OCI-LY7 (cell line): ENCODE measurements at regions not wholly inside any gene's neighbourhood (a gene's known extent, or its start where the extent isn't known, plus 50 kb on each side); places are given as distances from the start of the nearest gene placed in this dataset.

Source experiments
- BruUV-seq: library from RNA; stranded (reverse); fragments of 400-500 nt; replicated peaks from 2 replicates; lab custom pipeline; 2021; lab: Mats Ljungman, UMichigan
- CTCF ChIA-PET: fragments of 300-600 bp; sonication (Branson Sonifier 250); formaldehyde crosslinking; loops from one replicate; lab custom pipeline; 2022; ENCODE audit warnings: antibody characterized with exemption; ENCODE audit not compliant: unreplicated experiment; lab: Charles Lee
- POLR2A ChIA-PET: fragments of 300-600 bp; sonication (Branson Sonifier 250); formaldehyde crosslinking; loops from one replicate; lab custom pipeline; 2022; ENCODE audit warnings: antibody characterized with exemption; lab: Charles Lee
- DNase-seq: peaks from one replicate; pipeline ENCODE4 v3.0.0-alpha.2; 2015; ENCODE audit warnings: low spot score
- H2AFZ ChIP-seq: fragments of 200-600 bp; sonication (generic), shearing (Covaris generic); 2 replicates; pipeline ENCODE4 v1.6.1; 2014; ENCODE audit warnings: mild to moderate bottlenecking, antibody characterized with exemption, low read length, moderate library complexity
- H3K27ac ChIP-seq: fragments of 200-600 bp; sonication (generic); 2 replicates; pipeline ENCODE4 v1.5.1; 2014; ENCODE audit warnings: mixed run types, low read depth, mild to moderate bottlenecking, moderate library complexity, low read length, inconsistent platforms; ENCODE audit not compliant: poor library complexity, severe bottlenecking
- H3K36me3 ChIP-seq: fragments of 200-600 bp; sonication (generic); 2 replicates; pipeline ENCODE4 v1.6.1; 2014; ENCODE audit warnings: mild to moderate bottlenecking, antibody characterized with exemption, low read length, moderate library complexity, mixed read lengths; ENCODE audit not compliant: insufficient read depth
- H3K4me1 ChIP-seq: fragments of 200-600 bp; sonication (generic); 2 replicates; pipeline ENCODE4 v1.5.1; 2014; ENCODE audit warnings: mild to moderate bottlenecking, low read length; ENCODE audit not compliant: insufficient read depth, poor library complexity, severe bottlenecking
- H3K4me2 ChIP-seq: fragments of 200-600 bp; sonication (generic); 2 replicates; pipeline ENCODE4 v1.6.1; 2014; ENCODE audit warnings: mild to moderate bottlenecking, low read length
- H3K4me3 ChIP-seq: fragments of 200-600 bp; sonication (generic); 2 replicates; pipeline ENCODE4 v1.5.1; 2014; ENCODE audit warnings: mild to moderate bottlenecking, low read depth, low read length; ENCODE audit not compliant: poor library complexity, severe bottlenecking
- H3K79me2 ChIP-seq: fragments of 200-600 bp; sonication (generic); 2 replicates; pipeline ENCODE4 v1.6.1; 2016; ENCODE audit warnings: low read depth, mild to moderate bottlenecking, low read length, moderate library complexity, mixed read lengths; ENCODE audit not compliant: insufficient read depth
- H3K9me2 ChIP-seq: fragments of 200-600 bp; sonication (generic); 2 replicates; pipeline ENCODE4 v1.6.1; 2016; ENCODE audit warnings: mild to moderate bottlenecking, low read length, mixed read lengths; ENCODE audit not compliant: insufficient read depth
- H3K9me3 ChIP-seq: fragments of 200-600 bp; sonication (generic); 2 replicates; pipeline ENCODE4 v1.6.1; 2014; ENCODE audit warnings: mild to moderate bottlenecking, mixed run types, low read length, mixed read lengths
- H4K20me1 ChIP-seq: fragments of 200-600 bp; sonication (generic); 2 replicates; pipeline ENCODE4 v1.6.1; 2014; ENCODE audit warnings: mild to moderate bottlenecking, antibody characterized with exemption, low read length, moderate library complexity, mixed read lengths; ENCODE audit not compliant: insufficient read depth
- EZH2phosphoT487 ChIP-seq: fragments of 200-600 bp; sonication (generic); IDR thresholded peaks from 2 replicates; pipeline ENCODE4 v1.6.1; 2018; ENCODE audit warnings: low read depth, borderline replicate concordance, mild to moderate bottlenecking, mixed run types, antibody characterized with exemption, low read length, moderate library complexity, mixed read lengths
- intact Hi-C: fragments of 100-400 bp; cut with micrococcal nuclease; formaldehyde crosslinking; loops from one replicate; pipeline ENCODE4 v1.10.0; 2022; ENCODE audit not compliant: unreplicated experiment
- TF ChIP-seq, protein P1 (sequence below): fragments of 200-600 bp; sonication (generic); conservative IDR thresholded peaks from 2 replicates; pipeline ENCODE4 v1.5.1; 2014; ENCODE audit warnings: mild to moderate bottlenecking, antibody characterized with exemption, low read length, moderate library complexity, mixed read lengths

DNA sequence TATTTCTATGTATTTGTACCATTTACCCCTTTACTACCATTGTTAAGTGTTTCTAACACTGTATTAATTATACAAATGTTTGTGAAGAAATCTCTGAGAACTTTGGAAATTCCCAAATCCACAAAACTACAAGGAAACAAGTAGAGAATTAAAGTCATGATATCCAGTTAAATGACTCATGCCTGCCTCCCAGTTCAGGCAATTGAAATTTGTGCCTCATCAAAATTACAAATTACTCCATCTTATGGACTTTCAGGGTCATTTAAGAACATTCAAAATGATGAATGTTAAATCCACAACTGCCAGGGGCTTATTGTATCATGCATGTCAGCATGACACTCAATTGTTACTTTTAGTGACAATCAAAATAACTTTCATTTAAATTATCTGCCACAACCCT, 282.4 kb downstream of the ZNF326 start:
- no peak overlapping the region for H3K4me2 ChIP-seq
- TF ChIP-seq EZH2phosphoT487: no peak
- TF ChIP-seq, protein P1, sequence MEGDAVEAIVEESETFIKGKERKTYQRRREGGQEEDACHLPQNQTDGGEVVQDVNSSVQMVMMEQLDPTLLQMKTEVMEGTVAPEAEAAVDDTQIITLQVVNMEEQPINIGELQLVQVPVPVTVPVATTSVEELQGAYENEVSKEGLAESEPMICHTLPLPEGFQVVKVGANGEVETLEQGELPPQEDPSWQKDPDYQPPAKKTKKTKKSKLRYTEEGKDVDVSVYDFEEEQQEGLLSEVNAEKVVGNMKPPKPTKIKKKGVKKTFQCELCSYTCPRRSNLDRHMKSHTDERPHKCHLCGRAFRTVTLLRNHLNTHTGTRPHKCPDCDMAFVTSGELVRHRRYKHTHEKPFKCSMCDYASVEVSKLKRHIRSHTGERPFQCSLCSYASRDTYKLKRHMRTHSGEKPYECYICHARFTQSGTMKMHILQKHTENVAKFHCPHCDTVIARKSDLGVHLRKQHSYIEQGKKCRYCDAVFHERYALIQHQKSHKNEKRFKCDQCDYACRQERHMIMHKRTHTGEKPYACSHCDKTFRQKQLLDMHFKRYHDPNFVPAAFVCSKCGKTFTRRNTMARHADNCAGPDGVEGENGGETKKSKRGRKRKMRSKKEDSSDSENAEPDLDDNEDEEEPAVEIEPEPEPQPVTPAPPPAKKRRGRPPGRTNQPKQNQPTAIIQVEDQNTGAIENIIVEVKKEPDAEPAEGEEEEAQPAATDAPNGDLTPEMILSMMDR: no peak
- BruUV-seq: no TSS peak
- no peaks in the 10 kb centered on the region for H3K4me1 ChIP-seq
- no peak overlapping the region for H2AFZ ChIP-seq
- no peak overlapping the region for H3K4me3 ChIP-seq
- no peak overlapping the region for H3K27ac ChIP-seq
- no peaks in the 10 kb centered on the region for H3K9me2 ChIP-seq
- no peaks in the 10 kb centered on the region for H4K20me1 ChIP-seq
- no peaks in the 10 kb centered on the region for H3K79me2 ChIP-seq
- ChIA-PET POLR2A (no interaction called here), CTCF (no interaction called here)
- no peaks in the 10 kb centered on the region for H3K9me3 ChIP-seq
- no peaks in the 10 kb centered on the region for H3K36me3 ChIP-seq
- intact Hi-C loops: no loop called here
- no peak for DNase-seq

DNA sequence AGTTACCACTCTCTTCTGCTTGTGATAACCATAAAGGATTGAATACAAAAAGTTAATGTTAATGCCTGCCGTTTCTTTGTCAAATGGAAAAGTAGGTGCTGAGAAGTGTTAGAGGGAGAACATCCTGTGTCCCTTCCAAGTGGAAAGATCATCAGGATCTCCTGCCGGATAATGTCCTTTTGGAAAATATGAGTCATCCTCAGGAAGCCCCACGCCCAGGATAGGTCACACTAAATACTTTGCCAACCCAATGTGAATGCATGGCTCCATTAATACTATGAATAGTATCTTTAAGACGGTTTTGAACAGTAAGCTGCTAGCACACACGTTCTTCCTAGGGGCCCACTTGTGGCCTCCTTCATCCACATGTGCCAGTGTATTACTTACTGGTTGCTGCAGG, 279.5 kb downstream of the ZNF326 start:
- Histone ChIP-seq H3K4me3 (no peak overlapping the region), H3K36me3 (no peaks in the 10 kb centered on the region), H3K9me3 (no peaks in the 10 kb centered on the region), H3K4me1 (no peaks in the 10 kb centered on the region), H3K4me2 (no peak overlapping the region), H2AFZ (no peak overlapping the region), H3K27ac (no peak overlapping the region), H4K20me1 (no peaks in the 10 kb centered on the region), H3K9me2 (no peaks in the 10 kb centered on the region), H3K79me2 (no peaks in the 10 kb centered on the region)
- TF ChIP-seq, protein P1: no peak
- BruUV-seq: no TSS peak
- ChIA-PET POLR2A (no interaction called here), CTCF (no interaction called here)
- intact Hi-C loops: no loop called here
- DNase-seq: no peak

DNA sequence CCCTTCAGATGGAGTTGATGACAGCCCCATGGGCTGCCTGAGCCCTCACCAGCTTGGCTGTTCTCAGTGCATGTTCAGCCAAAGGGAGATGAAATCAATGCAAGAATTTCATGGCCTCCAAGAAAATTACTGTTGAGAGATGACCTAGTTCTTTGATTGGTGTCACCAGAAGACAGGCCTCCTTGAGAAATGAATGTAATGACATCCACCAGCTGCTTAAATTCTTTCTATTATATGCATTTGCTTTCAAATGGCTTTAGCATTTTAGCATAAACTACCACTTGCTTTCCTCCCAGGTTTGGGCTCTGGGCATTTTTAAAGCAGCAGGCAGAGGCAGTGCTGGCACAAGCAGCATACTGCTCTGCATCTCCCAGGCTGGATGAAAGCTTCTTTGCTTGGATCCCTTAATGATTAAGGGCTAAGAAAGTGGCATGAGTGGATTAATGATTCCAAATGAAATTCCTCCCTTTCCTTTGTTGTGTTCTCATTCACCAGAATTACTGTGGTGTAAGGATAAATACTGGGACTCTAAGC, 278.4 kb downstream of the ZNF326 start:
- Histone ChIP-seq H3K4me3 (no peak overlapping the region), H2AFZ (no peak overlapping the region), H3K4me1 (no peaks in the 10 kb centered on the region), H3K36me3 (no peaks in the 10 kb centered on the region), H3K4me2 (no peak overlapping the region), H3K79me2 (no peaks in the 10 kb centered on the region), H4K20me1 (no peaks in the 10 kb centered on the region), H3K9me3 (no peaks in the 10 kb centered on the region), H3K27ac (no peak overlapping the region), H3K9me2 (no peaks in the 10 kb centered on the region)
- POLR2A ChIA-PET: no interaction called here
- DNase-seq: no peak
- intact Hi-C loops: no loop called here
- CTCF ChIA-PET: no interaction called here
- TF ChIP-seq, protein P1: no peak
- TF ChIP-seq EZH2phosphoT487: no peak
- no TSS peak for BruUV-seq
